SW 1271 (cell line): ENCODE measurements at regions not wholly inside any gene's neighbourhood (a gene's known extent, or its start where the extent isn't known, plus 50 kb on each side); places are given as distances from the start of the nearest gene placed in this dataset.

Experiments
- DNase-seq, 2 experiments: peaks; one replicate each; lab custom pipeline; 2025; lab: John Stamatoyannopoulos, UW

- DNase-seq, result no peak
These were observed 304.5 kb upstream of the CXorf51A start for GRCh38 chrX:147119088-147119487.

DNA sequence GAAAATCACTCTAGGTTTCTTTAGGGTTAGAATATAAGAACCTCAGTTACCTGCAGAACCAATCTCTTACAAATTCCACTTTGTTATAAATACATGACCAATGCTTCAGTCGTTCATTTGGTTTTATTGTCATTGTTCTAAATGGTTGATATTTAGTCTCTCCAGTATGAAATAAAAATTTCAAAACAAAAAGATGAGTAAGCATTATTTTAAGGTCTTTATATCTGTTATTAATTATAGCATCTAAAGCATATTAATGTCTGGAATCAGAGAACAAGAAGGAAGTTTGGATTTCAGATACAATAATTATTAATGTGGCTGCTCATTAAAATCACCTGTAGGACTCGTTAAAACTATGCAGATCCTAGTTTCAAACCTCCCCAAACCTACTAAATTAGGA is 265.4 kb upstream of the CXorf51A start:
- no peak for DNase-seq

DNA sequence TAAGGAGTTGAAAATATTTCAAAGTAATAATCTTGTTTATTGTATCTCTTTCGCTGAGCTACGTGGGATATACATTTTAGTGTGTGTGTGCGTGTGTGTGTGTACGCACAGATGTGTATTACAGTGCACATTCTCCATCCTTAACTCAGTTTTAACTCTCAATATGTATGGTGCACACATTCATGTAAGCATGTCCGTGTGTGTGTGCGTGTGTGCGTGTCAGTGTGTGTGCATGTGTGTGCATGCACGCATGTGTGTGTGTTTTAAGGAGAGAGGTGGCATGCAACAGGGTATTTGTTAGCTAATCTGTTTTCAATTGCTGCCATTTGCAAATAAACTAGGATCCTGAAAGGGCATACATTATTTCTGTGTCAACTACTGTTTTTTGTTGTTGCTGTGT is 264.9 kb upstream of the CXorf51A start:
- no peak for DNase-seq

GRCh38 chrX:147077472-147077871 is 262.9 kb upstream of the CXorf51A start:
- DNase-seq, result no peak

DNA sequence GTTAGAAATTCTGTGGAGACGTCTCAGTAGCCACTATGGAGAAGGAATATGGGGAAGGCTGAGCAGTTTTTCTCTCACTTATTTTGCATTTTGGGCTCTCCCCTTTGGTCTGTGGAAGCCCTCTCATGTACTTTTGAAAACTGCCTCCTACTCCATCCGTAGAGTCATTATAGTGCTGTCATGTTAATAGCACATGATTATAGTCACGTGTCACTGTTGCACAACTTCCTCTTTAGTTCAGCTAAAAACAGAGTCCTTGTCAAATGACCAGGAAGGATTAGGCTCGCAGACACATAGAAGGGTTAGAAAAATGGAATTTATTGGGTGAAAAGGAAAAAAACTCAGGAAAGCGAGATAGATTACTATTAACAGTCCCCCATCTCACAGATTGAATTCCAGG is 258.2 kb upstream of the CXorf51A start:
- DNase-seq, result no peak

DNA sequence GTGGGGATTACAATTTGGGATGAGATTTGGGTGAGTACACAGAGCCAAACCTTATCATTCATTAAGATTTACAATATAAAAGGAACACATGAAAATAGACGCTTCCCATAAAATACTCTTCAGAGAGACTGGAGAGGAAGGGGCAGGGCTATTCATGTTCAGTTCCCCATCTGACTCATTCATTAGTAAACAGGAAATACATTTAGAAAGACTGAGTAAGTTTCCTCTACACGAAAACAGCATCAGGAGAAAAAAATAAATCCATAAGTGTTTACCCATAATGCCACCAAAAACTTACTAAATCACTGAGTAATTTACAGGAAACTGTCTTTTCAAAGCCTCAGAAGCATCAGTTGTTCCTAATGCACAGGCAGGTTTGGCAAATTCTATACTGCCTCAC is 255.4 kb upstream of the CXorf51A start:
- peak in 1 of 2 experiments; percentile 1 for DNase-seq
